Stimulated activated CD4-positive, alpha-beta T cell treated with anti-CD3 and anti-CD28 coated beads, TNF-alpha, amount 100 ng/mL, for 1 hour (primary cell): ENCODE measurements at regions not wholly inside any gene's neighbourhood (a gene's known extent, or its start where the extent isn't known, plus 50 kb on each side); places are given as distances from the start of the nearest gene placed in this dataset.
"Not testable (repeated sequence)": the region's sequence is repeated elsewhere in the genome, so short reads cannot be mapped to it uniquely, and the experiment has no call there.

Experiments used
- DNase-seq, 3 donors: peaks; one replicate each; pipeline ENCODE4 v3.0.0-alpha.2; 2020; ENCODE audit warnings: low read depth in 3 of 3, low spot score in 1 of 3

DNA sequence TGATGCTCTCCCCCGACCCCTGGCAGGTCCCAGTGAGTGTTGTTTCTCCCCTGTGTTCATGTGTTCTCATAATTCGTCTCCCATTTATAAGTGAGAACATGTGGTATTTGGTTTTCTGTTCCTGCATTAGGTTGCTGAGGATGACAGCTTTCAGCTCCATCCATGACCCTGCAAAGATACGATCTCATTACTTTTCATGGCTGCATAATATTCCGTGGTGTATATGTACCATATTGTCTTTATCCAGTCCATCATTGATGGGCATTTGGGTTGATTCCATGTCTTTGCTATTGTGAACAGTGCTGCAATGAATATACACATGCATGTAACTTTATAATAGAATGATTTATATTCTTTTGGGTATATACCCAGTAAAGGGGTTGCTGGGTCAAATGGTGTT, 321.5 kb downstream of the EMP1 start:
- DNase-seq = not testable (repeated sequence)

DNA sequence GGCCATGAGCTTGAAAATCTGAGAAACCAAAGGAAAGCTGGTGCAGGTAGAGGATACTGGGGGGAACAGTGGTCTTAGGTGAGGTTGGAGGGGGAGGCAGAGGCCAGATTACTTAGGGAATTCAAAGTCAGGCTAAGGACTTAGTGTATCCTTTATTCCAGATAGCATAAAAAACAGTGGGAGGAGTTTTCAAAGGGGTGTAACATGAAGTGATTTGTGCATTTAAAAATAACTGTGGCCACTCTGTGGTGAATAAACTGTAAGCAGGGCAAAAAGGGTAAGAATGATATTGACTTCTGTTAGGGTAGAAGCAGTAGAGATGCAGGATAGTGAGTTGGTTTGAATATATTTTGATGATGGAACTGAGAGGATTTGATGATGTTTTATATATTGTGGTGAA, 313.2 kb downstream of the EMP1 start:
- no peak for DNase-seq

DNA sequence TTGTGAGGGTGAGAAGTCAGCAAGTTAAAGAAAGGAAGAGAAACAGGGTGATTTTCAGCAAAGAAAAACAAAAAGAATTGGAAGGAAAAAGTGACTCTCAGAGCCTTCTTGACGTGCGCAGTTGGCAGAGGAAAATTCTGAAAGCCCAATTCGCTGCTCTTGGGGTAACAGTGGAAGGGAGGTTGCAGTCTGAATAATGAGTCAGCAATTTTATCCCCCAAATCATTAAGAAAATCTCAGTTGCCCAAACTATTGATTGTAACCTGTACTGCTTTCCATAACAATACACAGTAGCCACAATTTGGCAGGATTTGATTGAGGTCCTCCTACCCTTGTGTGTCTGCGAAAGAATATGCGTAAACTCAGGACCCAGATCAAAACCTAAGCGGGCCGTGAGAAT, 309.1 kb downstream of the EMP1 start:
- DNase-seq = no peak

DNA sequence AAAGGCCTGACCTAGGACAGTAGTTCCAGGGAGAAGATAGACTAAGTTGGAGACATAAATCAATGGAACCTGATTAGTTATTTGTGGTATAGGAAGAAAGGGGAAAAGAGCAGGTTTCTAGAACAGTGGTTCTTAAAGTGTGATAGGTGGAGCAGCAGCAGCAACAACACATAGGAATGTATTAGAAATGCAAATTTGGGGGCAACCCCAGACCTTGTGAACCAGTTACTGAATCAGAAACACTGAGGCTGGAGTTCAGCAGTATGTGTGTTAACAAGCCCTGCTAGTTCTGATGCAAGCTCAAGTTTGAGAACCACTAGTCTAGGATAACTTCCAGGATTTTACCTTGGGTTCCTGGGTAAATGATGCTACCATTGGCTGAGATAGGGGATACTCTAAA, 308.7 kb downstream of the EMP1 start:
- no peak for DNase-seq

DNA sequence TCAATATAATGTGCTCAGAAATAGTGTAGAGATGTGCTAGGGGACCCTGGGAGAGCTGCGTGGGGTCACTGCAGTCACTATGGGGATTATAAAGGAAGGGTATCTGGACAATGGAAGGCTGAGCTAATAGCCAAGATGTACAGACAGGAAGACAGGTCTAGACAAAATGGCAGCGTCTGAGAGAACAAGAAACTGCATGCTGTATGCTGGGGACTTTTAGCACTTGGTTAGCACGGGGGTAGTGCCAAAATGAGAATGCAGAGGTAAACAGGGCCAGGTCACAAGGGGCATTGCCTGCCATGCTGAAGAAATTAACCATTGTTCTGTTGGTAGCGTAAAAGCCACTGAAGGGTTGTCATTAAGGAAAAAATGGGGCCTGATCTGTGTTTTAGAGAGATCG, 308.2 kb downstream of the EMP1 start:
- DNase-seq = no peak

DNA sequence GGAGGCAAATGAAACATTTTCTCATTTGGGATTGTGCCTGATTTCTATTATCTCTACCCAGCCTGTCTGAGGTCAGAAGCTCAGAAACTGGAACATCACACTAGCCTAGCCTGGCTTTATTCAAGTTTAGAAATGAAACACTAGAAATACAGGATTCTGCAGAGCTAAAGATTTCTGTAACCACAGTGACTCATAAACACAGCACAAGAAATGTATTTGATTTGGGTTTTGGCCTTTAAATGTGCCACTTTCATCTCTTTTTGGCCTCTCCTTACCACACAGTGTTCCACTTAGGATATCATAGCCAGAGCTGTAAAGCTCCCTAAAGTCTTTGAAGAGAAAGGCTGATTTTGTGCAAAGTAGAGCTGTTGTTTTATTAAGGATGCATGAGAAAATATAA, 307.5 kb downstream of the EMP1 start:
- DNase-seq = no peak

DNA sequence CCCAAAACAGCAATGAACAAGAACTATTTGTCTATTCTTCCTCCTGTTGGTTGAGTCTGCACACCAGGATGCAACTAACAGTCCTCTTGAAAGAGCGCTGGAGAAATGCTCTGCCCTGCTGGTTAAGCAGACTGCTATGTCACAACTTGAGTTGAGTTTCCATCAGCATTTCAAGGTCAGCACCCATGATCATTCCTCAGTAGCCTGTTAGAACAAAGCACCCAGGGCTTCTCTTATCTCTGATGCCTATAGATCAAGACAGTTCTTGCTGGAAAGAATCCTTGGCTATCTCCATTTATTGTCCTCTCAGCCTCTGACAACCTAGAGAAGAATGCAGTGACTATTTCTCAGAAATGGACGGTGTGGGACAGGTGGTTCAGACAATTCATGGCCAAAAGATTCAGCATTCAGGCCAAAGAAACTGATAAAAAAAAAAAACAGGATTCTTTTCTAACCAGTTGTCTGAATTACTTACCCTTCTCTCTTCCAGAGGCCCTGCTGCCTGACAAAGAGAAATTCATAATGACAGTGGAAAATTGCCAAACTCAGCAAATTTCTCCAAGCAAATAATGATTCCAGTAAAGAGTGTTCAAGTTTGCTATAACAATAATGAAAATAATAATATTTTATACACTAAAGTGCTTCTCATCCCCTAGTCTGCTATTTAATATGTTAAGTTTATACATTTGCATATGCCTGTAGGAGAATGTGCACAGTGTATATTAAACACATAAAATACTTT, 306.7 kb downstream of the EMP1 start:
- no peak for DNase-seq

DNA sequence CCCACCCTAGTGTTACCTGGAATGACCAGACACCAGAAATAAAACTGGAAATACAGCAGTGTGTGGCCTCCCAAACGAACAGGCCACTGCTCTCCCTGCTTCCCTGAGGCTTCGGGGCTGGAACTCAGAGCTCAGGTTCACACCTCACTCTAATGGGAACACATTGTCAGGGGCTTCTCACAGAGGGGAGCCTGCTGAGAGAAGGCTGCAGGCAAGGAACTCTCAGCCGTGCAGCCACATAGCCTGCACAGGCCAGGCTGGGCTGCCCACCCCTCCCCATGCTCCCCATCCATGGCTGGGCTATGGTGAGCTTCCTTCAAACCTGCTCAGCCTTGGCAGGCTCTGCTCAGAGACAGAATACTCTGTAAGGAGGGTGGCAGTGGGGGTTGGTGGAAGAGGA, 302.5 kb downstream of the EMP1 start:
- no peak for DNase-seq

DNA sequence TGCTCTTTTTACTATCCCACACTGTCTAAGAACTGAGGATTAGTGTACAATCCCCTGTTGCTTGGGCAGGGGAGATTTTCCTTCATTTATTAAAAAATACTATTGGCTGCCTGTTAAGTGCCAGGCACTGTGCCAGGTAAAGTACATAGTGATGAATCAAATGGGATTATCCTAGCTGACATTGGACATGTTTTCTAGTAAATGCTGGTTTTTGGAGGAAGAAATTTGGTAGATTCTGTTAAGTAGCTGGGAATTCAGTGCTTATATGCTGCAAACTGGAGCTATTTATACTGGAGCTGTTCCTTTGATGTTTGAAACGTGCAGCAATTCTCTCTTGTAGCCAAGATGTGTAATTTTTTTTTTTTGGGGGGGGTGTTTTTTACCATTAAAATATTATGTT, 299.6 kb downstream of the EMP1 start:
- DNase-seq = no peak

DNA sequence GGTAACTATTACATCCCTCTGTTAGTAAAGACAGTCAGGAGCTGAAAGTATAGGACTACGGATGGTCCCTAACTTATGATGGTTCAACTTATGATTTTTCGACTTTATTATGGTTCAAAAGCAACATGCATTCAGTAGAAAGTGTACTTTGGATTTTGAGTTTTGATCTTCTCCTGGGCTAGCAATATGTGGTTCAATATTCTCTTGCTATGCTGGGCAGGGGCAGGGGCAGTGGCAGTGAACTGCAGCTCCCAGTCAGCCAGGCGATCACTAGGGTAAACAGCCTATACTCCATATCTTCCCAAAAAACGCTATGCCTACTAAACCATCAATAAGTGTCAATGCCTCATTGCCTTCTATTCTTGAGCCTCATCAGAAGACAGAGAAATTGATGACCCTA, 292.7 kb downstream of the EMP1 start:
- DNase-seq = no peak

DNA sequence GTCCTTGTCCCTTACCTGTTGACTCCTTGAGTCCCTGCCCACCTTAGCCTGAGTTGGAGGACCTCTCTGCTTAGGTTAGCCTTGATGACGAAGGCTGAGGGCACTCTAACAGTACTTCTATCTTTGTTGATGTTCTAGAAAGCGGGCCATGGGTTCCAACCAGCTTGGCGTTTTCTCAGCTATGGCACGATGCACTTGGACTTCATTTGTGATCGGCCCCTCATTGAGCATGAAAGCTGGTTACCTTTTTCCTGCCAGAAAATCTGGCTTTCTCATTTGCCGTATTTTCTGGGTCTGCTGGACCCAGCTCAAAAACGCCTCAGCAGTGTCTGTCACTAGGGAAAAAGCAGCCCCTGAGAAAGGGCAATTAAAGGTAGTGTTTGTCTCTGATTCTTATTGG, 290.8 kb downstream of the EMP1 start:
- DNase-seq = no peak

DNA sequence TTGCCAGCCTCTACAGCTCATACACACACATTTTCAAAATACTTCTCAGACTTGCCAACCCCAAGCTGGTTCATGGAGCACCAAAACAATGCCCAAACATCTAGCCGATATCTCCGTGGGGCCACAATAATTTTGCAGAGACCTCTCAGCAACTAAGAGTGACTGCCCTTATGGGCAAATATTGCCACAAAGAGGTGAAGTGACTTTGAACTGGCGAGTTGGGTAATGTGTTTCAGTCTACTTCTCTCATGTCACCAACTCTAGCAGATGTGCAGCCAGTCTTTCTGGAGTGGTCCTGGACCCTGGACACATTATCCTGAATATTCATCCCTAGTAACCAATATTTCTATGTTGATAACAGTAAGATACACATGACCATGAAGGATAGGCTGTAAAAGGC, 290.3 kb downstream of the EMP1 start:
- DNase-seq = no peak

DNA sequence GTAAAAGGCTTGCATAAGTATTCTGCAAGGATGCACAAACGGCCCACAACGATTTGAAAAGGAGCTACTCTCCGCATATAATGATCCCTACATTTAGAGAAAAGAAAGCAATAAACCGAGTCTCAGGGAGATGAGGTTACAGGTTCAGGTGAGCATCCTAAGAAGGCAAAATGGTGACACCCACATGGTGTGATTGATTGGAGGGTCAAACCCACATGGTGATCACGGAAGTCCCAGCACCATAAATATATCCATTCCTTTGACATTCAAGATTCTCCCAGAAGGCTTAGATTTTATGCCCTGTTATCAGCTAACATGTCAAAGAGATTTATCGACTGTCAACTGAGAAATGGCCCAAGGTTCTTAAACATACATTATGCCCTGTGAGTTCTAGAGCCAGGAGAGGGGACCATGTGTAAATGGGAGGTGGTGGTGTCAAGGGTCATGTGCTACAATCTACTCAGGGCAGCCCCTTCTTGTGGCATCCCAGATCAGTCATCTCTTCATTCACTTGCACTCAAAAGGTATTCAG, 282.2 kb downstream of the EMP1 start:
- no peak for DNase-seq

DNA sequence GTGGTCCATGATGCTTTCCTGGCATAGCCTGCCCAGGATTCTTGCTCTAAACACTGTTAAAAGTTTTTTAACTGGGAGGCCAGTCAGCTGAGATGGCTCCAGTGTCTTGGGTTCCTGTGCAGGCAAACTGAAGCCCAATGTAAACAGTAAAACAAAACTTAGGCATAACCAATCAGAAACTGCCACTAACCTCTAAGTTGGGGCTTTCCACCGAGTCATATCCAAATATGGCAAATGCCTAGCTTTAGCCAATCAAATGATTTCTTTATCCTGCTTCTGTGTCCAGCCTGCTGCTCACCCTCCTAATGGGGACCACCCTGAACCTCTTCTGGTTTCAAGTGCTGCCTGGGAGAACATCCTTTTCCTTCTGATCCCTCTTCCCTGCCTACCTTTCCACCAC, 277.9 kb downstream of the EMP1 start:
- DNase-seq = no peak

DNA sequence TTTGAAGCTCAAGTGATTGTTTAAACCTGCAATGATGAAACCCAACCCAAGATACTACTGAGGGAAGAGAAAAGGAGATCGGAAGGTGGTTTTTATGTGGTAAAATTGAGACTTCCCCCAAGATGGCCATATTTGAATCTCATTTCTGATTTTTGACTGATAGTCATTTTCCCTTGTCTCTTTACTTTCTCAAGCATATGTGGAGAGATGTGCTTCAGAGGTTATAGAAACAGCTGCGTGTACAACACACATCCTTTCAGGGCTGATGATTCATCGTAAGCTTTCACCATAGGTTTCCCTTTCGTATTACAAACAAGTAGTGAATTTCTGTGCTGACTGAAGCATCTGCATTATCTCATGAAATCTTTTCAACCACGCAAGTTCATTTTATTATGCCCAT, 276.2 kb downstream of the EMP1 start:
- DNase-seq = no peak

DNA sequence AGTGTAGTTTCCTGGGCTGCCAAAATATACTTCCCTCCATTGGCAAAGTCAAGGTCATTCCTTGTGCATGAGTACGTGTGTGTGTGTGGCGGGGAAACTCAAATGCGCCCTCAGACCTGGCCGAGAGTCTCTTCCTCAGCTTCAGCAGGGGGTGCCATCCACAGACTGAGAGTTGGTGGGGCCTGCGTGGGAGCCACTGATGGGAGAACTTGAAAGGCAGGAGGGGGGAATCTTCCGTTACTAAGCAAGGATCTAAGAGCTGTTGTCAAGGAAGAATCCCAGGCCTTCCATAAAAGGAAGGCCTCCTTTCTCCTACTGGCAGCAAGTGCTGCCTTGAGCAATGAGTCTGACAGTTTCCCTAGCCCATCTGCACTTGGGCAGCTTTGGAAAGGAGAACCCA, 274.9 kb downstream of the EMP1 start:
- no peak for DNase-seq

DNA sequence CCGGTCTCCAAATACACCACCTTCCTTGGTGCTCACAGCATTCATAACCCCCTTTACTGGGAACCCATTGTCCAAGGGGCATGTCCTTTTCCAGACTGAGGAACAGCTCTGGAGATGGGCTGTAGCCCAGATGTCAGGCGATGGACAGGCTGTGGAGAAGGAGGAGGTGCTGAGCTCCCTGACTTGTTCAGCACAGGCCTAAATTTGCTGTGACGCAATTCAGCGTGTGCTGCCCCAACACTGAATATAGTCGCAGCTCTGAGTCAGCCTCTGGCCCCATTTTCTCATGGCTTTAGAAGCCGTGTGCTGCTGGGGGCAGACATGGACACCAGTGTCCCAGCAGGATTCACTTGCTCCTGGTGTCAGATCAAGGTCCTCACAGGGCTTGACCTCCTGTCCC, 269.1 kb downstream of the EMP1 start:
- no peak for DNase-seq

DNA sequence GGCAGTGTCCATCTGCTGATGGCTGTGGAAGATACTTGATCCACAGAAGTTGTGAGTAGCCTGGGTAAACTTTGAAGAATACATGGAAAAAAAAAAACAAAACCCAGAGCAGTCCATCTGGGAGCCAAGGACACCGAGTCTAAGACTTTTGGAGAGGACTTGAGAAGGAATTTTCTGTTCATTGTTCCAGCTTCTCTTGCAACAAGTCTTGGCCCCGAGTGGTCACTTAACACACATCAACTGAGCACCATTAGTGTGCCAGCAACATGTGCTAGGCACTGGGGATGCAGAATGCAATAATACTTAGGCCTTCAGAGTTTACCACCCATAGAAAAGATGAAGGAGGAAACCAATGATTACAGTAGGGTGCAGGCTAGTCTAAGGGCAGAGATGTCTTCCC, 266.7 kb downstream of the EMP1 start:
- no peak for DNase-seq

DNA sequence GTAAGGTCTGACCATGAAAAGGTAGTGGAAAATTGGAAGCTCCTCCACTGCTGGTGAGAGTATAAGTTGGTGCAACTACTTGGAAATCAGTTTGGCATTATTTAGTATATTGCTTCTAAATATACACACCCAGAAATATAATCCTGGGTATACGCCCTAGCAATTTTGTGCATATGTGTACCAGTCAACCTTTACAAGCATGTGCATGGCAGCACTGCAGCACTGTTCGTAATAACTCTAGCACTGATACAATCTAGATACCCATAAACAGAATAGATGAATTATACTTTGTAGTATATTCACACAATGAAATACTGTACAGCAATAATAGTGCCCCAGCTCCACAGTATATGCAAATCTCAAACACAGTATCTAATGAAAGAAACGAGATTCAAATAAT, 265.9 kb downstream of the EMP1 start:
- DNase-seq = no peak

DNA sequence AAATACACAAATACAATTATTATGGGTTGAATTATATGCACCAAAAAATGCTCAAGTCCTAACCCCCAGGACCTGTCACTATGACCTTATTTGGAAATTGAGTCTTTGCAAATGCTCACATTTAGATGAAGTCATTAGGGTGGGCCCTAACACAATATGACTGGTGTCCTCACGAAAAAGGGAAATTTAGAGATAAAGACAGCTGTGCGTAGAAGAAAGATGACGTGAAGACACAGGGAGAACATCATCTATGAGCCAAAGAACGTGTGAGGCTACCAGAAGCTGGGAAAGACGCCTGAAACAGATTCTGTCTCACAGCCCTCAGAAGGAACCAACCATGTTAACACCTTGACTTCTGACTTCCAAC, 259.2 kb downstream of the EMP1 start:
- no peak for DNase-seq

DNA sequence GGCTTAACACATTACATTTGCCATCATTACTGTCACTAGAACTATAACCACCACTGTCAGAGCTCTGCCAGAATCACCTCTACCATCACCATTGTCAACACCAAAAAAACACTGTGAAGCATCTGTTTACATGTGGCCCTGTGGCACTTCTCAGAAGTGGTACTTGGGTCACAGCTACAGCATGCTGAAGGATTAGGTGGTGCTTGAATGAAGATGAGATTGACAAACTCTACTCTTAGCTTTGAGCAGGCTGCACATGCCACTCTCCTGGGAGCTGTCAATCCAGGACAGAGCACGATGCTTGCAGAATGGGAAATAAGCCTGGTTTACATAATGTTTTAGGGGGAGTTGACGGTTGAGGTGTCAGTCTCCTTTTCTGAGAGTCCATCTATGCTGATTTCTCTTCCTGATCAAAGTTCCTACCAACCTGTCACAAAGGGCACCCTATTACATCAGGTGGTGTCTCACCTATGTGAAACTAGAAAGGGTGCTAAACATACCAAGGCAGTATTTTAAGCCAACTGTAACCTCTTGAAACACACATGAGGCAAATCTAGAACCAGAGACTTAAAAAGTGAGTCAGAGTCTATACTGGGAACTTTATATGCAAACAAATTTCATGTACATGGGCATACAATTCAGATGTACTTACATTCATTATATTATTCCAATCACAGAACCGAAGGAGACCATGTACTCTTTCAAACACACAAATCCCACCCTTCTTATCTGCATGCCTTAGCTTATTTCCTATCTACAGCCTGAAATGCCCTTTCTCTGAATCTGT, 258.7 kb downstream of the EMP1 start:
- no peak for DNase-seq

DNA sequence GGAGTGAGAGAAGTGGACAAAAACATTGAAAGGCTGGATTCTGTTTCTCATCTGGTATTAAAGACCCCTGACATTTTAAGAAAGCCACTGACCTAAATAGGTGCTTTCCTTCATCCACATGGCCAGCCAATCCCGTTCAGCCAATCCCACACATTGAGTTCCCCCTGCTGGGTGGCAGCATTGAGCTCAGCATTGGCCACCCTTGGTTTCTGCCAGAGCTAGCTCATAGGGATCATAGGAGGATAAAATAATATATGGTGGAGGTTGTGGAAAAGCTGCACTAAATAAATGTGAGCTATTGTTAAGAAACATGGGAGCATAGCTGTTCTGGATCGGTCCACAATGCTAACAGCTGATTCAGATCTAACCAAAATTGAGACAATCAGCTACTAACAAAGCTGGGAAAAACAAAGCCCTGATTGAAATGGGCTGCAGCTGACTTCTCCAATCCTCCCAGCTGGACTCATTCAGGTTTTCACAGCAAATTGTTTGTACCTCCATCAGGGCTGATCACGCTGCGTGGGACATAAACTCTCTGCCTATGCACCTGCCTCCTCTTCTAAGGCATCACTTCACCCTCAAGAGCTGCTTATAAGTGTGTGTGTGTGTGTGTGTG, 256.5 kb downstream of the EMP1 start:
- DNase-seq = no peak
